Cardiac muscle cell (in vitro differentiated cells and primary cell): ENCODE measurements at regions not wholly inside any gene's neighbourhood (a gene's known extent, or its start where the extent isn't known, plus 50 kb on each side); places are given as distances from the start of the nearest gene placed in this dataset.
"Not testable (repeated sequence)": the region's sequence is repeated elsewhere in the genome, so short reads cannot be mapped to it uniquely, and the experiment has no call there.

Experiments
- DNase-seq, 2 donors: peaks; one replicate each; pipeline versions ENCODE4 v3.0.0 to v3.0.0-alpha.2; 2010 to 2017; ENCODE audit warnings: low read depth in 1 of 2, low spot score in 1 of 2
- H3K27ac ChIP-seq: fragments of 200-600 bp; sonication (generic); 2 replicates; pipeline ENCODE4 v1.5.1; 2016
- H3K27me3 ChIP-seq: fragments of 200-600 bp; sonication (generic); 2 replicates; pipeline ENCODE4 v1.6.0; 2016; ENCODE audit warnings: control low read depth
- H3K36me3 ChIP-seq: fragments of 200-600 bp; sonication (generic); 2 replicates; pipeline ENCODE4 v1.5.1; 2016; ENCODE audit warnings: control low read depth
- H3K4me1 ChIP-seq: fragments of 200-600 bp; sonication (generic); 2 replicates; pipeline ENCODE4 v1.8.1; 2017; ENCODE audit warnings: low read depth, mild to moderate bottlenecking, mixed run types
- H3K4me3 ChIP-seq: fragments of 200-600 bp; sonication (generic); 2 replicates; pipeline ENCODE4 v1.5.1; 2016; ENCODE audit warnings: mild to moderate bottlenecking
- H3K9me3 ChIP-seq: fragments of 200-600 bp; sonication (generic); 2 replicates; pipeline ENCODE4 v1.5.1; 2017; ENCODE audit warnings: low read depth, mild to moderate bottlenecking, control low read depth
- CTCF ChIP-seq: IDR thresholded peaks from 2 replicates; pipeline ENCODE4 v1.5.1; 2012; ENCODE audit warnings: low read depth, mild to moderate bottlenecking, low read length

GRCh38 chr5:176132471-176133288 is 105.5 kb upstream of the SIMC1 start:
- Histone ChIP-seq H3K9me3 (no peaks in the 10 kb centered on the region), H3K4me3 (no peak overlapping the region), H3K4me1 (peaks cover 12% of the 10 kb centered on the region), H3K27ac (no peak overlapping the region), H3K27me3 (peaks cover 21% of the 10 kb centered on the region), H3K36me3 (no peaks in the 10 kb centered on the region)
- DNase-seq = no peak
- no peak for TF ChIP-seq CTCF

- H3K36me3 ChIP-seq = no peaks in the 10 kb centered on the region
- no peak for TF ChIP-seq CTCF
- H3K27me3 ChIP-seq = peaks cover 21% of the 10 kb centered on the region
- no peak for DNase-seq
- H3K4me1 ChIP-seq = peaks cover 12% of the 10 kb centered on the region
- no peak overlapping the region for H3K4me3 ChIP-seq
- H3K27ac ChIP-seq = no peak overlapping the region
- no peaks in the 10 kb centered on the region for H3K9me3 ChIP-seq
Measured at GRCh38 chr5:176133289-176133870, 104.8 kb upstream of the SIMC1 start.

DNA sequence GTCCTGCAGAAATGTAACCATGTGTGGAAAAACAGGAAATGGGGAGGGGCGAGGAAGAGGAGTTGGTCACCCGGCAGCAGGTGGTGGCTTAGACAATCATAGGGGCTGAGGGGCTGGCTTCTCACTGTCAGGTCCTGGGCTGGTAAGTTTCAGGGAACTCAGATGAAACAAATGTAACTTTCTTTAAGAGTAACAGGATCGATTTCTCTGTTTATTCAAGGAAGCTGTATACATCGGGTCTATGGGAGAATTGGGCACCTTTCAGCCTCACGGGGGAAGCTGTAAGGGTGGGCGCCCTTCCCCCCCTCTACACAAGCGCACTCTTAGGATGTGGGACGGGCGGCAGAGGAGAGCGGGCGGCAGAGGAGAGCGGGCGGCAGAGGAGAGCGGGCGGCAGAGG is 104.3 kb upstream of the SIMC1 start:
- Histone ChIP-seq H3K36me3 (no peaks in the 10 kb centered on the region), H3K9me3 (no peaks in the 10 kb centered on the region), H3K4me1 (peaks cover 12% of the 10 kb centered on the region), H3K27ac (no peak overlapping the region), H3K4me3 (no peak overlapping the region), H3K27me3 (peaks cover 21% of the 10 kb centered on the region)
- no peak for TF ChIP-seq CTCF
- DNase-seq = no peak

GRCh38 chr5:176134529-176135223 is 103.5 kb upstream of the SIMC1 start:
- no peak for DNase-seq
- H3K4me1 ChIP-seq = peaks cover 12% of the 10 kb centered on the region
- TF ChIP-seq CTCF = no peak
- no peaks in the 10 kb centered on the region for H3K9me3 ChIP-seq
- no peak overlapping the region for H3K4me3 ChIP-seq
- peaks cover 21% of the 10 kb centered on the region for H3K27me3 ChIP-seq
- H3K36me3 ChIP-seq = no peaks in the 10 kb centered on the region
- no peak overlapping the region for H3K27ac ChIP-seq

DNA sequence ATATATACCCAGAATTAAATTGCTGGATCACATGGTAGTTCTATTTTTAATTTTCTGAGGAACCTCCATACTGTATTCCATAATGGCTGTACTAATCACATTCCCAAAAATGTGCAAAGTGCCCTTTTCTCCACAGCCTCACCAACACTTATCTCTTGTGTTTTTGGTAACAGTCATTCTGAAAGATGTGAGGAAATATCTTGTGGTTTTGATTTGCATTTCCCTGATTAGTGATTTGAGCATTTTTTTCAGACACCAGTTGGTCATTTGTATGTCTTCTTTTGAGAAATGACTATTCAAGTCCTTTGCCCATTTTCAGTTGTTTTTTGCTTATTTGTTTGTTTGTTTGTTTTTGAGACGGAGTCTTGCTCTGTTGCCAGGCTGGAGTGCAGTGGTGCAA is 98.1 kb upstream of the SIMC1 start:
- not testable (repeated sequence) for H3K36me3 ChIP-seq, H3K4me1 ChIP-seq, DNase-seq, H3K27me3 ChIP-seq, H3K4me3 ChIP-seq, H3K9me3 ChIP-seq, H3K27ac ChIP-seq

DNA sequence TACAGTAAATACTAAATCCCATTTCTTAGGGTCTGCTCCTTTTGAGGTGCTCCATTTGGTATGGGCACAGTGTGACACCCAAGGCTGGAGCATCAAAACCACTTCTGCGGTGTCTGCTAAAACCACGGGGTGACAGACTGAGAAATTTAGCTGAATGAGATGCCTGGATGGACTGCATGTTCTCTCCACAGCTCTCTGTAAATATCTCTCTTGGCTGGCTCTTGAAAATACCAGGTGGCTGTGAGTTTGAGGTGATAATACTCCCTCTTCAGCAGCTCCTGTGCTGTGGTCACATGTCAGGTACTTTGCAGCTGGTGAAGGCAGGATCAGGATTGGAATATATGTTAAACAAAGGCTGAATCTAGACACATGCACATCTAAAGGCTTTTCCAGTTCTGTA is 93.7 kb upstream of the SIMC1 start:
- Histone ChIP-seq H3K36me3 (no peaks in the 10 kb centered on the region), H3K4me1 (no peaks in the 10 kb centered on the region), H3K27ac (no peak overlapping the region), H3K27me3 (no peaks in the 10 kb centered on the region), H3K9me3 (no peaks in the 10 kb centered on the region), H3K4me3 (no peak overlapping the region)
- TF ChIP-seq CTCF = no peak
- DNase-seq = no peak

- H3K4me3 ChIP-seq, H3K27me3 ChIP-seq, DNase-seq, H3K9me3 ChIP-seq, H3K27ac ChIP-seq, H3K36me3 ChIP-seq: not testable (repeated sequence)
- H3K4me1 ChIP-seq = peaks cover 19% of the 10 kb centered on the region
Measured at GRCh38 chr5:176149948-176150347, 88.3 kb upstream of the SIMC1 start.
